Upper lobe of left lung (tissue), 6 donors: ENCODE measurements at regions not wholly inside any gene's neighbourhood (a gene's known extent, or its start where the extent isn't known, plus 50 kb on each side); places are given as distances from the start of the nearest gene placed in this dataset.

Experiments
- ATAC-seq, 2 donors: fragments of 200-7000 bp; cut with Tn5 transposase; one replicate each; pipeline ENCODE4 v1.9.1; 2022; ENCODE audit warnings: mild to moderate bottlenecking in 2 of 2, moderate library complexity in 2 of 2; ENCODE audit not compliant: low FRiP score in 2 of 2
- DNase-seq, 2 donors: peaks; one replicate each; pipeline ENCODE4 v3.0.0-alpha.2; 2019 to 2020
- H3K27ac ChIP-seq, 4 donors: fragments of 200-600 bp; sonication (generic); one replicate each; pipeline ENCODE4 v1.5.1; 2016 to 2019
- H3K27me3 ChIP-seq, 4 donors: fragments of 200-600 bp; sonication (generic); one replicate each; pipeline ENCODE4 v1.5.1; 2017 to 2019
- H3K36me3 ChIP-seq, 4 donors: fragments of 200-600 bp; sonication (generic); one replicate each; pipeline ENCODE4 v1.5.1; 2016 to 2019
- H3K4me1 ChIP-seq, 4 donors: fragments of 200-600 bp; sonication (generic); one replicate each; pipeline ENCODE4 v1.5.1; 2018 to 2019
- H3K4me3 ChIP-seq, 4 donors: fragments of 200-600 bp; sonication (generic); one replicate each; pipeline ENCODE4 v1.5.1; 2017 to 2019; ENCODE audit warnings: mild to moderate bottlenecking in 2 of 4, moderate library complexity in 1 of 4
- H3K9me3 ChIP-seq, 4 donors: fragments of 200-600 bp; sonication (generic); one replicate each; pipeline ENCODE4 v1.5.1; 2018 to 2019
- EP300 ChIP-seq, 4 donors: sonication (generic); formaldehyde crosslinking; IDR thresholded peaks; one replicate each; pipeline ENCODE4 v1.5.1; 2017; ENCODE audit warnings: antibody characterized with exemption in 4 of 4, control low read depth in 2 of 4
- POLR2A ChIP-seq, 4 donors: fragments of 450-650 bp; IDR thresholded peaks; one replicate each; pipeline ENCODE4 v1.5.1; 2016 to 2017; ENCODE audit warnings: antibody characterized with exemption in 4 of 4, mild to moderate bottlenecking in 2 of 4
- POLR2AphosphoS5 ChIP-seq, 2 donors: sonication (generic); formaldehyde crosslinking; IDR thresholded peaks; one replicate each; pipeline ENCODE4 v1.5.1; 2017; ENCODE audit warnings: antibody characterized with exemption in 2 of 2
- WGBS, 2 donors: methylation state at CpG; one replicate each; pipeline ENCODE4 v1.1.5; 2017 to 2018; 5-methylcytosine and 5-hydroxymethylcytosine counted together
- TF ChIP-seq, protein P1 (sequence below), 6 experiments: fragments of 450-650 bp in 4 of 6; fragments of 200-600 bp in 2 of 6; sonication (generic) in 2 of 6; IDR thresholded peaks; one replicate each; pipeline ENCODE4 v1.5.1; 2016 to 2019; ENCODE audit warnings: antibody characterized with exemption in 6 of 6
- donor health status: DM: no; HTN: no; CAD: no; lungs with moderate emphysema.
- donor health status: DM: no; HTN: yes; CAD: no; lungs with severe emphysema.

DNA sequence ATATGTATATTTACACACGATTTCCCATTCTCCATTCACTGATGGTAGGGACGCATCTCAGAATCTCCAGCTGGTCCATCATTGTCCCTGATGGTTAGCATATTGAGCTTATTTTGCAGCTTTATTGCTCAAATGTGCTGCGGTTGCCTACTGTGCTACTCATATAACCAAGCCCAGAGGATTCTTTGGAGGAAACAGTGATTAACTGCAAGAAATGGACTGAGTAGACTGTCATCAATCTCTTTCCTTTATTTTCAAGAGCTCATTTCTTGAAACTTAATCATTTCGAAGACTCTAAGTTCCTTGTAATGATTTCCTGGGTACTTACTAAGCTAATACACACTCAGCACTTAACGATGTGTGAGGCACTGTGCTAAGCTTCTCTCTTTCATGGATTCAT, 119.0 kb downstream of the MAT2B start:
- DNase-seq: no peak
- no peak for ATAC-seq

DNA sequence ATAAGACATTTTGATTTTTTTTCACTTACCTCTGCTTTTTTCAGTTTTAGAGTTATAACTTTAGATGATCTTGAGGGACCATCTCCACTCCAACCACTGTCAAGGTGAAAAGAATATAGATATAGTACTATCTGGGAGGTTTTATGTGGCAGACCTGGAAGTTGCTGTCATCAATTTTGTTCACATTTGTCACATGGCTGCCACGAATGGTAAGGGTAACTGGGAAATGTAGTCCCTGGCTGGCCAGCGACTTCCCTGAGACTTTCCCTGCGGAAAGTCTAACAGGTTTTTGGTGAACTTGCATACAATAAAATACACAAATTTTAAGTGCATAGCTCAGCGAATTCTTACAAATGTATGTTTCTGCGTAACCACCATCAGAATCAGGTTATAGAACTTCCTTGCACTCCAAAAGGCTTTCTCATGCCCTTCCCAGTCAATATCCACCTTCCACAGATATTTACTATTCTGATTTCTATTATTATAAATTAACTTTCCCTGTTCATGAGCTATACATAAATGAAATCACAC, 121.5 kb downstream of the MAT2B start:
- H3K9me3 ChIP-seq: no peaks in the 10 kb centered on the region
- 86 to 87% methylated on average over 5 of the region's 5 CpGs for WGBS, 2 donors
- no peak for DNase-seq
- TF ChIP-seq POLR2AphosphoS5 (IDR thresholded peaks at IDR 0.05): no peak
- TF ChIP-seq POLR2A (IDR thresholded peaks at IDR 0.05): no peak
- TF ChIP-seq, protein P1, sequence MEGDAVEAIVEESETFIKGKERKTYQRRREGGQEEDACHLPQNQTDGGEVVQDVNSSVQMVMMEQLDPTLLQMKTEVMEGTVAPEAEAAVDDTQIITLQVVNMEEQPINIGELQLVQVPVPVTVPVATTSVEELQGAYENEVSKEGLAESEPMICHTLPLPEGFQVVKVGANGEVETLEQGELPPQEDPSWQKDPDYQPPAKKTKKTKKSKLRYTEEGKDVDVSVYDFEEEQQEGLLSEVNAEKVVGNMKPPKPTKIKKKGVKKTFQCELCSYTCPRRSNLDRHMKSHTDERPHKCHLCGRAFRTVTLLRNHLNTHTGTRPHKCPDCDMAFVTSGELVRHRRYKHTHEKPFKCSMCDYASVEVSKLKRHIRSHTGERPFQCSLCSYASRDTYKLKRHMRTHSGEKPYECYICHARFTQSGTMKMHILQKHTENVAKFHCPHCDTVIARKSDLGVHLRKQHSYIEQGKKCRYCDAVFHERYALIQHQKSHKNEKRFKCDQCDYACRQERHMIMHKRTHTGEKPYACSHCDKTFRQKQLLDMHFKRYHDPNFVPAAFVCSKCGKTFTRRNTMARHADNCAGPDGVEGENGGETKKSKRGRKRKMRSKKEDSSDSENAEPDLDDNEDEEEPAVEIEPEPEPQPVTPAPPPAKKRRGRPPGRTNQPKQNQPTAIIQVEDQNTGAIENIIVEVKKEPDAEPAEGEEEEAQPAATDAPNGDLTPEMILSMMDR (IDR thresholded peaks at IDR 0.05): no peak
- no peak for TF ChIP-seq EP300 (IDR thresholded peaks at IDR 0.05)
- no peaks in the 10 kb centered on the region for H3K36me3 ChIP-seq
- no peak for ATAC-seq
- no peaks in the 10 kb centered on the region for H3K4me1 ChIP-seq
- no peaks in the 10 kb centered on the region for H3K27me3 ChIP-seq
- H3K4me3 ChIP-seq: no peak overlapping the region
- no peak overlapping the region for H3K27ac ChIP-seq

More for the DNA sequence above, 119.0 kb downstream of the MAT2B start:
- TF ChIP-seq POLR2AphosphoS5 (IDR thresholded peaks at IDR 0.05): no peak
- no peak for TF ChIP-seq POLR2A (IDR thresholded peaks at IDR 0.05)
- no peak for TF ChIP-seq EP300 (IDR thresholded peaks at IDR 0.05)
- TF ChIP-seq, protein P1 (IDR thresholded peaks at IDR 0.05): no peak
- Histone ChIP-seq H3K27ac (no peak overlapping the region), H3K4me3 (no peak overlapping the region), H3K9me3 (no peaks in the 10 kb centered on the region), H3K4me1 (no peaks in the 10 kb centered on the region), H3K36me3 (no peaks in the 10 kb centered on the region), H3K27me3 (no peaks in the 10 kb centered on the region)
- WGBS, 2 donors: 82 to 90% methylated on average over 5 of the region's 5 CpGs

DNA sequence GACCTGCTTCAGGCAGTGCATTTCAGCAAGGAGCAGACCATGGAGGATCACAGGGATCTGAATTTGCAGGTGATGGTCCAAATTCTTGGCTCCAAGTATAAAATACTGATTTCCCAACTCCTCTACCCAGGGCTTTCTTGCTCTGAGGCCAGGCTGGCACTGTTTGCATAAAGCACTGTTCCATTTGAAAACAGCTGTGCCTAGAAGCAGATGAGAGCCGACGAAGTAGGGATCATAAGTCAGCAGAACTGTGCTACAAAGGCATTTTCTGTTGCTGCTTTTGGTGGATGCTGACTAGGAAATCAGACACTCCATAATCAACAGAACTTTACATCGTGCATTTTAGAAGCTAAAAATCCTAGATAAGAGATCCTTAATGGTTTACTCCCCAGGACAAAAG, 126.4 kb downstream of the MAT2B start:
- H3K4me3 ChIP-seq: no peak overlapping the region
- H3K4me1 ChIP-seq: no peaks in the 10 kb centered on the region
- ATAC-seq (no peak), DNase-seq (no peak)
- H3K36me3 ChIP-seq: no peaks in the 10 kb centered on the region
- no peaks in the 10 kb centered on the region for H3K9me3 ChIP-seq
- TF ChIP-seq POLR2AphosphoS5 (IDR thresholded peaks at IDR 0.05): no peak
- 43 to 68% methylated on average over 3 of the region's 3 CpGs for WGBS, 2 donors
- no peaks in the 10 kb centered on the region for H3K27me3 ChIP-seq
- no peak overlapping the region for H3K27ac ChIP-seq

DNA sequence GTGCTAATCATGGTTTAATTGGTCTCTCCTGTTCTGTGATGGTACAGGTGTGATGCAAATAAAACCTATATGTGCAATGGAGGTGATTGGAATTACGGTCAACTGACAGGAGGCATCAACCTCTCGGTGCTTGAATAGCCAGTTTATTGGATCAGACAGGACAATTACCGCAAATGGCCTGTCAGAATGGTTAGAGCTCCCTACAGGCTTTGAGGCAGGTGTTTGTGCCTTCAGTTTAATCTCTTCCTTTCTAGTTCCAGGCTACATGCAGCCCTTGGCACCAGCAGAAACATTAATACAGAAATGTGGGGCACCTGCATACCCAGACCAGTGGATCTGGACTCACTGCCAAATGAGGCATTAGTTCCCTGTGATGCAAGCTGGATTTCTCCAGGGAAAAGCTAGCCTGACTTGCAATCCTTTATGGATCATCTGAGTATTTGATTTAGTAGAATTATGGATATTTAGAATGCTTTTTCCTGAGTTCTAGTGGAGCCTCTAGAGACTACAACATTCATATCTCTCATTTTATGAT, 128.6 kb downstream of the MAT2B start:
- H3K27me3 ChIP-seq: no peaks in the 10 kb centered on the region
- H3K36me3 ChIP-seq: no peaks in the 10 kb centered on the region
- ATAC-seq: no peak
- H3K4me1 ChIP-seq: no peaks in the 10 kb centered on the region
- no peaks in the 10 kb centered on the region for H3K9me3 ChIP-seq
- 81 to 89% methylated on average over 3 of the region's 3 CpGs for WGBS, 2 donors
- H3K27ac ChIP-seq: no peak overlapping the region
- TF ChIP-seq POLR2AphosphoS5 (IDR thresholded peaks at IDR 0.05): no peak
- TF ChIP-seq POLR2A (IDR thresholded peaks at IDR 0.05): no peak
- TF ChIP-seq, protein P1 (IDR thresholded peaks at IDR 0.05): no peak
- no peak for TF ChIP-seq EP300 (IDR thresholded peaks at IDR 0.05)
- DNase-seq: no peak
- H3K4me3 ChIP-seq: no peak overlapping the region

DNA sequence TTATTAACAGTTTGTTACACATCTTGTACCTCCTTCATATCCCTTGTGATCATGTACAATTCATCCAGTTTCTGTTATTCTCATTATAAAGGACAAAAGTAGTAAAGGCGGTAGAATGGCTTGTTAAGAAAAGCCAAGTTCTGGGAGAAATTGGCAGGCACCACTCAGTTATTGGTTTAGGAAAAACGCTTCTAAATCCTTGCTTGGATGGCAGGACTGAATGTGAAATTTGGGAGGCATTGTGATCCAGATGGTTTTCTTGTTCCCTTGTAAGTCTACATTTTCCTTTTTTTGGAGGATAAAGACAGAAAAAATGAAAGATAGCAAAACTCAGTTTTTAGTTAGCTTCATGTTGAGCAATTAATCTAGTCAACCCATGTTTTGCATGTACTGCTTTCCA, 130.2 kb downstream of the MAT2B start:
- Histone ChIP-seq H3K27ac (no peak overlapping the region), H3K27me3 (no peaks in the 10 kb centered on the region), H3K36me3 (no peaks in the 10 kb centered on the region), H3K4me1 (no peaks in the 10 kb centered on the region), H3K4me3 (no peak overlapping the region), H3K9me3 (no peaks in the 10 kb centered on the region)
- TF ChIP-seq POLR2AphosphoS5 (IDR thresholded peaks at IDR 0.05) (no peak), EP300 (IDR thresholded peaks at IDR 0.05) (no peak), POLR2A (IDR thresholded peaks at IDR 0.05) (no peak)
- TF ChIP-seq, protein P1 (IDR thresholded peaks at IDR 0.05): no peak
- ATAC-seq: no peak
- 74 to 86% methylated on average over 2 of the region's 2 CpGs for WGBS, 2 donors
- DNase-seq: no peak
